Cardiac fibroblast (primary cell): ENCODE measurements at regions not wholly inside any gene's neighbourhood (a gene's known extent, or its start where the extent isn't known, plus 50 kb on each side); places are given as distances from the start of the nearest gene placed in this dataset.
A peak's percentile ranks its signal among the peaks of the same experiment; 100 is the strongest.

Source experiments
- DNase-seq, 2 donors: peaks; one replicate each; pipeline versions ENCODE4 v3.0.0 to v3.0.0-alpha.2; 2010; ENCODE audit warnings: low read depth in 2 of 2
- H3K4me3 ChIP-seq, 2 donors: replicated peaks in 1 of 2; 1 replicate in 1 of 2; 2 replicates in 1 of 2; pipeline ENCODE4 v1.5.1; 2011; ENCODE audit warnings: low read depth in 2 of 2, low read length in 2 of 2, mild to moderate bottlenecking in 2 of 2, moderate library complexity in 1 of 2
- CTCF ChIP-seq: IDR thresholded peaks from one replicate; pipeline ENCODE4 v1.5.1; 2011; ENCODE audit warnings: low read depth, mild to moderate bottlenecking, low read length, inconsistent platforms

DNA sequence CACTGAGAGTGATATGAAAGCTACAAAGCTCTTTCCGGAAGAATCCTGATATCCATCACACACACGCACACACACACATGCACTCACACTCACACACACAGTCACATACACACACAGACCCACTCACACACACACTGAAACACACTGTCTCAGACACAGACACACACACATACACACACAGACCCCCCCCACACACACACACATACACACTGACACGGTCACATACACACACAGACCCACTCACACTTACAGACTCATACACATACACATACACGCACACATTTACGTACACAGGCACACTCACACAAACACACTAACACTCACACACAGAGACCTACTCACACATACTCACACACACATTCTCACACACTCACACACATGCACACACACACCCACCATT is 58.6 kb downstream of the LIG4 start:
- H3K4me3 ChIP-seq, result no peak overlapping the region
- DNase-seq, result no peak
- TF ChIP-seq CTCF, result no peak

DNA sequence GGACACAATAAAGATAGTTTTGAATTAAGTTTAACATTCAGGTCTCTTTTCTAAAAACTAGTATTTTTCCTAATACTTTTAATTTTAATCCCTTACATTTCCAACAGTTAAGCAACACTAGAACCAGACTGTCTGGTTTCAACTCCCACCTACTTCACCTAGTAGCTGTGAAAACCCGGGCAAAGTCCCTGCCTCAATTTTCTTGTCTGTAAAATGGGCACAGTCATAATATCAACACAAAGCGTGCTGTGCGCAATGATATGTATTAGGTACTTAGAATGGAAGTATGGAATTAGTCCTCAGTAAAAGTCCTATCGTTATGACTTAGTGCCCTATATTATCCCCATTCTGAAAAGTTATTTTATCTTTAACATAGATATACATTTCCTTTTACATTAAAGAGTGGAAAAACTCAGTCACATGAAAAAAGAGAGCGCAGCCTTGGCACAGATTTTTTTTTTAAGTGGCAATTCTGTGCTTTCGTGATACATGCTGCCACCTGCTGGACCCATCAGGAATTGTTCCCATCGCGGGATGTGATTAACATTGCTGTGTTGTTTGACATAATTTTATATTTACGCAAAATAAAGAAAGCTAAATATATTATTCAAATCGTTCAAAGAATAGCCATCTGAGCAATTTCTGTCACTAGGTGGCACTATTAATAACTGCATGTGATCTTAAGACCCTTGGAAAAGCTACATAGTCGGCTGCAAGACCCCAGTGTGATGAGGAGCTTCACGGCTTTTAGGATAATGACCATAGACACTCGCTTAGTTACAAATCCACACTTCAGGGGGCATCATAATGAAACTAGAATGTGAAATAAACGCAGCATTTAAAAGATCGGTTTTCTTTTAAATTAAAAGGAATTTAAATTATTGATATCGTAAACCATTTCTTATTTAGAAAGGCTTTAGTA is 59.9 kb downstream of the LIG4 start:
- DNase-seq, result peak; percentile 63 to 67
- H3K4me3 ChIP-seq, result no peak overlapping the region
- peak; percentile 74 for TF ChIP-seq CTCF

- no peak overlapping the region for H3K4me3 ChIP-seq
- TF ChIP-seq CTCF, result no peak
- no peak for DNase-seq
These were observed 60.9 kb downstream of the LIG4 start for GRCh38 chr13:108154421-108154858.

DNA sequence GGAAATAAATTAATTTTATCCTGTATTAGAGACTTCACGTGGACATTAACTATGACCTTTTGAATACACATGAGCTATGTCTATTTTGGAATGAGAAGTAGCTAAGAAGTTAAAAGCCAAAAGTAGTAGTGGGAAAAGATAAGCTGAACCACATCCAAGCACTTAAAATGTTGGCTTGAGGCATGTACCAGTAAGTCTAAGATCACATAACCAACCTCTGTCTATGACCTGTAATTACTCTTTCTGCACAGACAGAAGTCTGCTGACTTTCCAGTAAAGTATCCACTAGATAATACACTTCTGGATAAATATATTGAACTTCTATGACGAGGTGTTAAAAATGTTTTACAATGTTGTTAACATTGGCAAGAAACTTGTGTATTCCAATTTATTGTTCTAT is 68.7 kb downstream of the LIG4 start:
- TF ChIP-seq CTCF, result no peak
- no peak overlapping the region for H3K4me3 ChIP-seq
- no peak for DNase-seq

DNA sequence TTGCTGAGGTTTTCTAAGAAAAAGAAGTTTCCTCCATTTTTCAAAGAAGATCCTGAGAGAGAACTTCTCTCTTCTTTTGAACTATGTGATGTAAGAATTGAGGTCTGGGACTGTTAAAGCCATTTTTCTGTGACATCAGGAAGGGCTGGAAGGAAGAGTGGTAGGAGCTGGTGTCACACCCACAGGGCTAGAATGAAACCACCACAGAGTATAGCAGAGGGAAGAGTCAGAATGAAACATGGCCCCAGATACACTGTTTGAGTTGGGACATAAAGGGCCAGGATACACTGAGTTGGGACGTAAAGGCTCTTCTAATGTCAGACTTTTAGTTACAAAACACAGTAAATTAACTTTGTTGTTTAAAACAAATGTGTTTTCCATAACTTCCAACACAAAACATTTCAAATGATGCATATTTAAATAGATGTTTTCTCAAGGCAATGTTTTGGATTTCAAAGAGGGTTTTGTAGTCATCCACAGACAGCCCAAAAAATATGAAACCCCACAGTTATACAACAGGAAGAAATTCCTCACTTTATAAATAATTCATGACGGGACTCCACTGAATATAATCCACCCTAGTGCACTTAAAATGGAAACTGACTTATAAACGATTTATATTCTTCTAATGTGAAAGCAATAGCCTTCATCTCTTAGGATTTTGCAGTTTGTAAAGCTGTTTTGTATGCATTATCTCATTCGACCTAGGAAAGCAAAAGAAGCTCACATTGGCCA is 72.5 kb downstream of the LIG4 start:
- DNase-seq, result no peak
- no peak overlapping the region for H3K4me3 ChIP-seq
- no peak for TF ChIP-seq CTCF

- H3K4me3 ChIP-seq, result no peak overlapping the region
- no peak for DNase-seq
- TF ChIP-seq CTCF, result no peak
These were observed 78.2 kb downstream of the LIG4 start for GRCh38 chr13:108137176-108137575.
